ENCODE measurements at regions not wholly inside any gene's neighbourhood (a gene's known extent, or its start where the extent isn't known, plus 50 kb on each side); places are given as distances from the start of the nearest gene placed in this dataset.

DNA sequence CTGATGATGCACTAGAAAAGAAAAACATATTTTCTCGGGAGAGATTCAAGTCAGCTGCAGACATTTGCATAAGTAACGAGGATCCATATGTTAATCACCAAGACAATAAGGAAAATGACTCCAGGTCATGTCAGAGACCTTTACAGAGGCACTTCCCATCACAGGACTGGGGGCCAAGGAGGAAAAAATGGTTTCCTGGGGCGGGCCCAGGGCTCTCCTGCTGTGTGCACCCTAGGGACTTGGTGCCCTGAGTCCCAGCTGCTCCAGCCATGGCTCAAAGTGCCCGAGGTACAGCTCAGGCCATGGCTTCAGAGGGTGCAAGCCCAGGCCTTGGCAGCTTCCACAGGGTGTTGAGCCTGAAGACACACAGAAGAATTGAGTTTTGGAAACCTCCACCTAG is 415.4 kb upstream of the FRG1 start:
- intact Hi-C loops (cut with micrococcal nuclease), result no loop called here
- H3K36me3 ChIP-seq (ENCODE audit: low read depth, low read length), result no peaks in the 10 kb centered on the region
- no peaks in the 10 kb centered on the region for H3K9me3 ChIP-seq (ENCODE audit: low read length)
- no peak overlapping the region for H3K27ac ChIP-seq (ENCODE audit: low read length)
- ChIA-PET POLR2A (ENCODE audit: unreplicated experiment) (no interaction called here), CTCF (no interaction called here)
- no peak overlapping the region for H2AFZ ChIP-seq (ENCODE audit: low read length)
- H3K27me3 ChIP-seq (ENCODE audit: low read length), result no peaks in the 10 kb centered on the region
- no peaks in the 10 kb centered on the region for H3K4me1 ChIP-seq (ENCODE audit: insufficient read depth, low read length)
- DNase-seq (no peak), ATAC-seq (no peak)
- H3K9ac ChIP-seq (ENCODE audit: low read length), result no peak overlapping the region
- no peaks in the 10 kb centered on the region for H3K9me2 ChIP-seq (replicated peaks; ENCODE audit: low read length)
- H3K4me3 ChIP-seq (ENCODE audit: low read length), result no peak overlapping the region
- TF ChIP-seq EZH2phosphoT487 (IDR thresholded peaks at IDR 0.05; ENCODE audit: borderline replicate concordance, low read length) (no peak), CTCF (conservative IDR thresholded peaks at IDR 0.05; ENCODE audit: low read depth, low read length) (no peak), EZH2 (IDR thresholded peaks at IDR 0.05; ENCODE audit: low read length, unreplicated experiment) (no peak)
- H3F3A ChIP-seq (ENCODE audit: low read length, unreplicated experiment), result no peaks in the 10 kb centered on the region
- no TSS peak for BruUV-seq (replicated peaks)
- H3K79me2 ChIP-seq (ENCODE audit: low read length), result no peaks in the 10 kb centered on the region
- no peak overlapping the region for H3K4me2 ChIP-seq (ENCODE audit: low read length)
- H4K20me1 ChIP-seq (ENCODE audit: low read length), result no peaks in the 10 kb centered on the region

DNA sequence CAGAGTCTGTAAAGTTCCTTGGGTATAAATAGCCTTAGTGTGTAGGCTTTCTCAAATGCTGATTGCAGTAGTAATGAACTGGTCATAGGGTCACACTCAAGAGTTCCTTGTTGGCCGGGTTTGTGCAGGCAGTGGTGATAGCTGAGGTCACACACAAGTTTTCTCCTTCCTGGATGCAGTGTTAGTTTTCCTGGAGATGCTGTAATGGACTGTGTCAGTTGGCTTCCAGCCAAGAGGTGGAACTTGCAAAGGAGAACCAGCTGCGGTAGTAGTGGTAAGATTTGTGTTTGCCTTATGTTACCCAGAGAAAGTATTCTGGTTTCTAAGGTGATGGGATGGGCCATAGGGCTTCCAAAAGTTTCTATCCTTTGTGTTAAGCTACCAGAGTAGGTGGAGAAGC is 409.8 kb upstream of the FRG1 start:
- ATAC-seq, result no peak
- TF ChIP-seq CTCF (conservative IDR thresholded peaks at IDR 0.05; ENCODE audit: low read depth, low read length) (no peak), EZH2phosphoT487 (IDR thresholded peaks at IDR 0.05; ENCODE audit: borderline replicate concordance, low read length) (no peak), EZH2 (IDR thresholded peaks at IDR 0.05; ENCODE audit: low read length, unreplicated experiment) (no peak)
- DNase-seq, result no peak
- no peaks in the 10 kb centered on the region for H3F3A ChIP-seq (ENCODE audit: low read length, unreplicated experiment)
- ChIA-PET POLR2A (ENCODE audit: unreplicated experiment) (no interaction called here), CTCF (no interaction called here)
- no peaks in the 10 kb centered on the region for H3K27me3 ChIP-seq (ENCODE audit: low read length)
- no peaks in the 10 kb centered on the region for H3K9me2 ChIP-seq (replicated peaks; ENCODE audit: low read length)
- intact Hi-C loops (cut with micrococcal nuclease), result no loop called here
- H3K36me3 ChIP-seq (ENCODE audit: low read depth, low read length), result no peaks in the 10 kb centered on the region
- no peak overlapping the region for H2AFZ ChIP-seq (ENCODE audit: low read length)
- H3K27ac ChIP-seq (ENCODE audit: low read length), result no peak overlapping the region
- no TSS peak for BruUV-seq (replicated peaks)
- H3K9ac ChIP-seq (ENCODE audit: low read length), result no peak overlapping the region
- H3K4me3 ChIP-seq (ENCODE audit: low read length), result no peak overlapping the region
- H3K79me2 ChIP-seq (ENCODE audit: low read length), result no peaks in the 10 kb centered on the region
- H3K4me1 ChIP-seq (ENCODE audit: insufficient read depth, low read length), result no peaks in the 10 kb centered on the region
- no peak overlapping the region for H3K4me2 ChIP-seq (ENCODE audit: low read length)
- 0 out of 2 replicates have a peak, but pooled peaks cover 4% of the 10 kb centered on the region for H3K9me3 ChIP-seq (ENCODE audit: low read length)
- no peaks in the 10 kb centered on the region for H4K20me1 ChIP-seq (ENCODE audit: low read length)

DNA sequence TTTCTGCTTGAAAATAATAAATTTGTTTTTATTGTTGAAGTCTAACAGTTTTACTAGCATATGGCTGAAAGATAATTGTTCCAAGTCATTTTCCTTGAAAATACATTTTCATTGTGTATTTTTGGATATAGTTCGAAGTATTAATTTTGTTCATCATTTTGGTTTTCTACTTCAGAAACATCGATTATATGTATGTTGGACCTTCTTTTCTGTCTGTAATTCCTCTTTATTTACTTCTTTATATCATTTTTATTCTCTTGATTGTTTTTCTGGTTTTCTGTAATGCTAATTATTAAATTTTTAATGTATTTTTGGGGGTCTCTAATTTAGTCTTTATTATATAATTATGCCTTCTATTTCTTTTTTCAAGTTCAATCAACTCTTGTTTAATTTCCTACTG is 407.1 kb upstream of the FRG1 start:
- Histone ChIP-seq H3K36me3 (ENCODE audit: low read depth, low read length) (no peaks in the 10 kb centered on the region), H3K4me2 (ENCODE audit: low read length) (no peak overlapping the region), H3K9me2 (replicated peaks; ENCODE audit: low read length) (no peaks in the 10 kb centered on the region), H3K27me3 (ENCODE audit: low read length) (no peaks in the 10 kb centered on the region), H2AFZ (ENCODE audit: low read length) (no peak overlapping the region), H4K20me1 (ENCODE audit: low read length) (no peaks in the 10 kb centered on the region), H3K9ac (ENCODE audit: low read length) (no peak overlapping the region), H3K9me3 (ENCODE audit: low read length) (0 out of 2 replicates have a peak, but pooled peaks cover 4% of the 10 kb centered on the region), H3K27ac (ENCODE audit: low read length) (no peak overlapping the region), H3K4me1 (ENCODE audit: insufficient read depth, low read length) (no peaks in the 10 kb centered on the region), H3F3A (ENCODE audit: low read length, unreplicated experiment) (no peaks in the 10 kb centered on the region), H3K79me2 (ENCODE audit: low read length) (no peaks in the 10 kb centered on the region), H3K4me3 (ENCODE audit: low read length) (no peak overlapping the region)
- no peak for ATAC-seq
- DNase-seq, result no peak
- BruUV-seq (replicated peaks), result no TSS peak
- ChIA-PET POLR2A (ENCODE audit: unreplicated experiment) (no interaction called here), CTCF (no interaction called here)
- intact Hi-C loops (cut with micrococcal nuclease), result no loop called here
- TF ChIP-seq CTCF (conservative IDR thresholded peaks at IDR 0.05; ENCODE audit: low read depth, low read length), result no peak
- TF ChIP-seq EZH2phosphoT487 (IDR thresholded peaks at IDR 0.05; ENCODE audit: borderline replicate concordance, low read length), result no peak
- TF ChIP-seq EZH2 (IDR thresholded peaks at IDR 0.05; ENCODE audit: low read length, unreplicated experiment), result no peak

All from PC-3 (cell line).